ENCODE measurements at regions not wholly inside any gene's neighbourhood (a gene's known extent, or its start where the extent isn't known, plus 50 kb on each side); places are given as distances from the start of the nearest gene placed in this dataset.

DNA sequence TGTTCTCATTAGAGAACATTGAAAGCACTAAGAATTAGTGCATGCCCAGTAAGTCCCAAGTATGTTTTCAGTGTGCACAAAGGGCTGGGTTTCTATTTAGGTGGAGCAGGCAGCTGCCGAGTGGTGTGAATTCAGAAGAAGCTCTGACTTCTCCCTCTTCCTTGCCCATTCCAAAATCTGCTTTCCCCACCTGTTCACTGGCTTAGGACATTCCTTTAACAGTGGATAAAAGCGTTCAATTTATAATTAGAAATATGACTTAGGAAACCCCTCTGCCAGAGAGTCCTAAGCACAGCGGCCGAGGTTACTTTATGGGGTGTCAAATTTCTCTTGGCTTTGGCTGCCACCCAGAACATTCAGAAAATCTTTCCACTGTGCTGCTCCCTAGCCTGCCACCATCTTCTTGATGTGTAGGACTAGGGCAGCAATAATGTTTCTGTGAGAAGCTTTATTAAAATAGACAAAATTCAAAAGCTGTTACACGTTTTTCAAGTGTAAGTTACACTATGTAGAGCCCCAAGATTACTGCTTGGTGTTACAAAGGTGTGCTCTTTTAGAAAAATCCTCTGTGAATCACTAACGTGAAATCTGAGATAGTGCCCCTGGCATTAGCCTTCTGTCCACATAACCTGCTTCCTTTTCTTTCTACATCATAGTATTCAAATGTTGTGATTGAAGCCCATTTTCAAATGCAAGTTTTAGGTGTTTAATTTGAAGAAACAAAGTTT, 191.6 kb upstream of the ANKRD50 start (continued):
- TF ChIP-seq, protein P1, sequence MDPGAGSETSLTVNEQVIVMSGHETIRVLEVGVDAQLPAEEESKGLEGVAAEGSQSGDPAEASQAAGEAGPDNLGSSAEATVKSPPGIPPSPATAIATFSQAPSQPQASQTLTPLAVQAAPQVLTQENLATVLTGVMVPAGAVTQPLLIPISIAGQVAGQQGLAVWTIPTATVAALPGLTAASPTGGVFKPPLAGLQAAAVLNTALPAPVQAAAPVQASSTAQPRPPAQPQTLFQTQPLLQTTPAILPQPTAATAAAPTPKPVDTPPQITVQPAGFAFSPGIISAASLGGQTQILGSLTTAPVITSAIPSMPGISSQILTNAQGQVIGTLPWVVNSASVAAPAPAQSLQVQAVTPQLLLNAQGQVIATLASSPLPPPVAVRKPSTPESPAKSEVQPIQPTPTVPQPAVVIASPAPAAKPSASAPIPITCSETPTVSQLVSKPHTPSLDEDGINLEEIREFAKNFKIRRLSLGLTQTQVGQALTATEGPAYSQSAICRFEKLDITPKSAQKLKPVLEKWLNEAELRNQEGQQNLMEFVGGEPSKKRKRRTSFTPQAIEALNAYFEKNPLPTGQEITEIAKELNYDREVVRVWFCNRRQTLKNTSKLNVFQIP (CRISPR knock-in tag; IDR thresholded peaks at IDR 0.05; ENCODE audit: borderline replicate concordance, low read depth) = no peak

DNA sequence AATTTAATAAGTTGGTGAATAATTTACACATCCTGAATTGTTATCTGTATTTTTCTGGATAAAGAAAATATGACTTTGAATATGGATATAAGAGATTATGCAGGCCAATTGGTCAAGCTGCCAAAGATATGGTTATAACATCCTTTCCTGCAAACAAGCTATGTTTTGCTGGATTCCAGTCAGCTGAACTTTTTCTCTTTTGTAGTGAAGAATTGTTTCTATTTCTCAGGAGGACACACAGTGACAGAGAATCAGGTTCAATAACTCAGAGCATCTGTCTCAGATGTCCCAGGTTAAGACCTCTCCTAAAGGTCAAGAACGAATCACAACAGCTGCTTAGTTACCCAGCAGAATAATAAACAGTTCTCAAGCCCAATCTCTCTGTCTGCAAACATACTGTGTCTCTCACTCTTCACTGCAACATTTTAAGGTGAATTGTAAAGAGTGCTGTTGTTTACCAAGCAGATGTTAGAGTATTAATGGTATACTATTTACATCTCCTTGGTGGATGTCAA, 189.5 kb upstream of the ANKRD50 start:
- ATAC-seq = no peak
- no peak for TF ChIP-seq CSDC2 (CRISPR knock-in tag; IDR thresholded peaks at IDR 0.05)
- no peak for TF ChIP-seq ZFP30 (CRISPR knock-in tag; IDR thresholded peaks at IDR 0.05)
- TF ChIP-seq ZC3H10 (CRISPR knock-in tag; IDR thresholded peaks at IDR 0.05) = no peak
- TF ChIP-seq ESRRG (CRISPR knock-in tag; IDR thresholded peaks at IDR 0.05) = no peak
- TF ChIP-seq GLIS3 (CRISPR knock-in tag; IDR thresholded peaks at IDR 0.05) = no peak

DNA sequence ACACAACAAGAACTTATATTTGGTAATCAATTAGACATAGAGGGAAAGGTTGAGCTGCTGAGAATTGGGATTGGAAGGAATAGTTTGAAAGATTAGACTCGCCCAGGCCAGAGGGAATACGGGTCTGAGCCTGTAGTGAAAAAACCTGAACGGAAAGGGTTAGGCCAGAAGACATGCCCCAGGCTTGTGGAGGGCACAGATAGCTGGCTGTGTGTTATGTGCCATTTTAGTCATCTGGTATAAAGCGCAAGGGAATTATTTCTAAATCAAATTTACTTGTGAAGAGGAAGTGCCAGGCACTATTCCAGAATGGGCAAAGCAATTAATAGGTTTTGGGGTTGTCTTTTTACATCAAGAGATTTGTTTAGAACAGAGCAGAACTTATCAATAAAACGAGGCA, 187.5 kb upstream of the ANKRD50 start:
- TF ChIP-seq ZFP30 (CRISPR knock-in tag; IDR thresholded peaks at IDR 0.05) = no peak
- TF ChIP-seq, protein P2, sequence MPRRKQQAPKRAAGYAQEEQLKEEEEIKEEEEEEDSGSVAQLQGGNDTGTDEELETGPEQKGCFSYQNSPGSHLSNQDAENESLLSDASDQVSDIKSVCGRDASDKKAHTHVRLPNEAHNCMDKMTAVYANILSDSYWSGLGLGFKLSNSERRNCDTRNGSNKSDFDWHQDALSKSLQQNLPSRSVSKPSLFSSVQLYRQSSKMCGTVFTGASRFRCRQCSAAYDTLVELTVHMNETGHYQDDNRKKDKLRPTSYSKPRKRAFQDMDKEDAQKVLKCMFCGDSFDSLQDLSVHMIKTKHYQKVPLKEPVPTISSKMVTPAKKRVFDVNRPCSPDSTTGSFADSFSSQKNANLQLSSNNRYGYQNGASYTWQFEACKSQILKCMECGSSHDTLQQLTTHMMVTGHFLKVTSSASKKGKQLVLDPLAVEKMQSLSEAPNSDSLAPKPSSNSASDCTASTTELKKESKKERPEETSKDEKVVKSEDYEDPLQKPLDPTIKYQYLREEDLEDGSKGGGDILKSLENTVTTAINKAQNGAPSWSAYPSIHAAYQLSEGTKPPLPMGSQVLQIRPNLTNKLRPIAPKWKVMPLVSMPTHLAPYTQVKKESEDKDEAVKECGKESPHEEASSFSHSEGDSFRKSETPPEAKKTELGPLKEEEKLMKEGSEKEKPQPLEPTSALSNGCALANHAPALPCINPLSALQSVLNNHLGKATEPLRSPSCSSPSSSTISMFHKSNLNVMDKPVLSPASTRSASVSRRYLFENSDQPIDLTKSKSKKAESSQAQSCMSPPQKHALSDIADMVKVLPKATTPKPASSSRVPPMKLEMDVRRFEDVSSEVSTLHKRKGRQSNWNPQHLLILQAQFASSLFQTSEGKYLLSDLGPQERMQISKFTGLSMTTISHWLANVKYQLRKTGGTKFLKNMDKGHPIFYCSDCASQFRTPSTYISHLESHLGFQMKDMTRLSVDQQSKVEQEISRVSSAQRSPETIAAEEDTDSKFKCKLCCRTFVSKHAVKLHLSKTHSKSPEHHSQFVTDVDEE (CRISPR knock-in tag; IDR thresholded peaks at IDR 0.05) = no peak
- no peak for TF ChIP-seq GLIS3 (CRISPR knock-in tag; IDR thresholded peaks at IDR 0.05)
- no peak for TF ChIP-seq PPARA (CRISPR knock-in tag; IDR thresholded peaks at IDR 0.05; ENCODE audit: borderline replicate concordance)
- no peak for TF ChIP-seq ARNTL (CRISPR knock-in tag; IDR thresholded peaks at IDR 0.05; ENCODE audit: borderline replicate concordance, low read depth)
- TF ChIP-seq BACH2 (CRISPR knock-in tag; IDR thresholded peaks at IDR 0.05; ENCODE audit: borderline replicate concordance) = no peak
- TF ChIP-seq, protein P3, sequence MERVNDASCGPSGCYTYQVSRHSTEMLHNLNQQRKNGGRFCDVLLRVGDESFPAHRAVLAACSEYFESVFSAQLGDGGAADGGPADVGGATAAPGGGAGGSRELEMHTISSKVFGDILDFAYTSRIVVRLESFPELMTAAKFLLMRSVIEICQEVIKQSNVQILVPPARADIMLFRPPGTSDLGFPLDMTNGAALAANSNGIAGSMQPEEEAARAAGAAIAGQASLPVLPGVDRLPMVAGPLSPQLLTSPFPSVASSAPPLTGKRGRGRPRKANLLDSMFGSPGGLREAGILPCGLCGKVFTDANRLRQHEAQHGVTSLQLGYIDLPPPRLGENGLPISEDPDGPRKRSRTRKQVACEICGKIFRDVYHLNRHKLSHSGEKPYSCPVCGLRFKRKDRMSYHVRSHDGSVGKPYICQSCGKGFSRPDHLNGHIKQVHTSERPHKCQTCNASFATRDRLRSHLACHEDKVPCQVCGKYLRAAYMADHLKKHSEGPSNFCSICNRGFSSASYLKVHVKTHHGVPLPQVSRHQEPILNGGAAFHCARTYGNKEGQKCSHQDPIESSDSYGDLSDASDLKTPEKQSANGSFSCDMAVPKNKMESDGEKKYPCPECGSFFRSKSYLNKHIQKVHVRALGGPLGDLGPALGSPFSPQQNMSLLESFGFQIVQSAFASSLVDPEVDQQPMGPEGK (CRISPR knock-in tag; IDR thresholded peaks at IDR 0.05; ENCODE audit: borderline replicate concordance) = no peak
- TF ChIP-seq ESRRG (CRISPR knock-in tag; IDR thresholded peaks at IDR 0.05) = no peak
- TF ChIP-seq OSR1 (CRISPR knock-in tag; IDR thresholded peaks at IDR 0.05) = no peak
- TF ChIP-seq, protein P4, sequence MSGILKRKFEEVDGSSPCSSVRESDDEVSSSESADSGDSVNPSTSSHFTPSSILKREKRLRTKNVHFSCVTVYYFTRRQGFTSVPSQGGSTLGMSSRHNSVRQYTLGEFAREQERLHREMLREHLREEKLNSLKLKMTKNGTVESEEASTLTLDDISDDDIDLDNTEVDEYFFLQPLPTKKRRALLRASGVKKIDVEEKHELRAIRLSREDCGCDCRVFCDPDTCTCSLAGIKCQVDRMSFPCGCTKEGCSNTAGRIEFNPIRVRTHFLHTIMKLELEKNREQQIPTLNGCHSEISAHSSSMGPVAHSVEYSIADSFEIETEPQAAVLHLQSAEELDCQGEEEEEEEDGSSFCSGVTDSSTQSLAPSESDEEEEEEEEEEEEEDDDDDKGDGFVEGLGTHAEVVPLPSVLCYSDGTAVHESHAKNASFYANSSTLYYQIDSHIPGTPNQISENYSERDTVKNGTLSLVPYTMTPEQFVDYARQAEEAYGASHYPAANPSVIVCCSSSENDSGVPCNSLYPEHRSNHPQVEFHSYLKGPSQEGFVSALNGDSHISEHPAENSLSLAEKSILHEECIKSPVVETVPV (CRISPR knock-in tag; IDR thresholded peaks at IDR 0.05) = no peak
- no peak for ATAC-seq

DNA sequence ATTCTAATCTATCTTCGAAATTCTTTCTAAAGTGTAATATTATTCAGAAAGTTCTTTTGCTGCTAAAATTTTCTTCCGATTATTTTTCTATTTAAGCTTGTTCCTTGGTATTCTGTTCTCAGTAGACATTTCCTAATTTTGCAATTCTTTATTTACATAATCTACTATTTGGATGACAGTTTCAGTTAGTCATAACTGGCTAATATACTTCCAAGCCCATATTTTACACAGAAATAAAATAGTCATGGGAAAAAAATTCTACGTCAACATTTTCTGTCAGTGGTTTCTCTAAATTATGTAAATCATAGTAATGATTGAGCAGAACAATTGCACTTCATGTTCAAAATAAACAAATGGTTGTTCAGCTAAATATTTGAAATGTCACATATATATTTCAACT, 178.0 kb upstream of the ANKRD50 start:
- no peak for TF ChIP-seq OSR1 (CRISPR knock-in tag; IDR thresholded peaks at IDR 0.05)
- TF ChIP-seq, protein P4 (CRISPR knock-in tag; IDR thresholded peaks at IDR 0.05) = no peak
- TF ChIP-seq PPARA (CRISPR knock-in tag; IDR thresholded peaks at IDR 0.05; ENCODE audit: borderline replicate concordance) = no peak
- TF ChIP-seq, protein P5, sequence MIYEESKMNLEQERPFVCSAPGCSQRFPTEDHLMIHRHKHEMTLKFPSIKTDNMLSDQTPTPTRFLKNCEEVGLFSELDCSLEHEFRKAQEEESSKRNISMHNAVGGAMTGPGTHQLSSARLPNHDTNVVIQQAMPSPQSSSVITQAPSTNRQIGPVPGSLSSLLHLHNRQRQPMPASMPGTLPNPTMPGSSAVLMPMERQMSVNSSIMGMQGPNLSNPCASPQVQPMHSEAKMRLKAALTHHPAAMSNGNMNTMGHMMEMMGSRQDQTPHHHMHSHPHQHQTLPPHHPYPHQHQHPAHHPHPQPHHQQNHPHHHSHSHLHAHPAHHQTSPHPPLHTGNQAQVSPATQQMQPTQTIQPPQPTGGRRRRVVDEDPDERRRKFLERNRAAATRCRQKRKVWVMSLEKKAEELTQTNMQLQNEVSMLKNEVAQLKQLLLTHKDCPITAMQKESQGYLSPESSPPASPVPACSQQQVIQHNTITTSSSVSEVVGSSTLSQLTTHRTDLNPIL (CRISPR knock-in tag; IDR thresholded peaks at IDR 0.05; ENCODE audit: low read depth) = no peak
- no peak for TF ChIP-seq ARNTL (CRISPR knock-in tag; IDR thresholded peaks at IDR 0.05; ENCODE audit: borderline replicate concordance, low read depth)
- no peak for ATAC-seq
